GM21737 (cell line): ENCODE measurements at regions not wholly inside any gene's neighbourhood (a gene's known extent, or its start where the extent isn't known, plus 50 kb on each side); places are given as distances from the start of the nearest gene placed in this dataset.

Experiments
- ATAC-seq: cut with Tn5 transposase; IDR thresholded peaks from one replicate; pipeline ENCODE4 v1.9.1; 2021; ENCODE audit warnings: mild to moderate bottlenecking, moderate library complexity; ENCODE audit not compliant: unreplicated experiment

DNA sequence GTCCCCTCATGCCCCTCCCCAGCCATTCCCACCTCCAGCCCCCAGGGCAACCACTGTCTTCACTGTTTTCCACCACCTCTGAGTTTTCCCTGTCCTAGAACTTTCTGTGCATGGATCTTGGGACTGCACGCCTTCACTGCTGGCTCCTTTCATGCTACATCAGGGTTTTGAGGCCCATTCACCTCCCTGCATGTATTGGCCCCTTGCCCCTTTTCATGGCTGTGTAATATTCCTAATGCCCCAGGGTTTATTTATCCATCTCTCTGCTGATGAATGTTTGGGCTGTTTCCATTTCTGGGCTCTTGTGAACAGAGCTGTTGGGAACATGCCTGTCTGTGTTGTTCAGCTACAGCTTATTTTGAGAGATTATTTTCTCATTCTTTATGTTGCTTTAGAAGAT, 205.0 kb downstream of the RBFOX3 start:
- no peak for ATAC-seq

DNA sequence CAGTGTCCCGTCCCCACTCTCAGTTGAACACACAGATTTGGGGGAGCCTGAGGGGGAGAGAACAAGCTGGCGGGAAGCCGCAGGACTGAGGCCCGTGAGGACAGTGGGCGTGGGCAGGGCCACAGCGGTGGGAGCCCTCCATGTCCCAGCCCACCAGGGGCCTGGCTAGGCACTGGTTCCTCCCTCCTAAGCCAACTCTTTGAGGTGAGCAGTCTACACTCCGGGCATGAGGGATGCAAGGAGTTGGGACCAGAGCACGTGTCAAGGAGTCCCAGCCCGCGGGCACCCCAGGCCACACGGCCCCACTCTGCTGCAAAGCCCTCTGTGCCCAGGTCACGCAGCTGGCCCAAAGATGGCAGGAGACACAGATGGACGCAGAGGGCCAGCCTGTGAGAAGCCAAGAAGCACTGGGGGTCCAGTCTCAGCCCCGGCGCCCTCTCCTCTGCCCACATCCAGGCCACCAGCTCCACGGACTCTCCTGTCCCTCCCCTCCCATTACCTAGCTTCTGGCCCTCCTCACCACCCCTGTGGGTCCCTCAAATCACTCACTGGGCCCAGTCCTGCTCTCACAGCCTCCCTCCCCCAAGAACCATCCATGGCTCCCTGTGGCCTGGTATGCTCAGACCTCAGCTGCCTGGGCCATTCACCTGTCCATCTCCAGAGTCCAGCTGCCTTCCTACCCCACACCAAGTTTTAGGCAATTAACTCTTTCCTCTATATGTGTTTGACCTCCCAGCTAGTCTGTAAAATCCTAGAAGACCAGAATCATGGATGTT, 206.5 kb downstream of the RBFOX3 start:
- ATAC-seq, result no peak

- no peak for ATAC-seq
Observed at GRCh38 chr17:79401704-79402674, 208.9 kb downstream of the RBFOX3 start.

DNA sequence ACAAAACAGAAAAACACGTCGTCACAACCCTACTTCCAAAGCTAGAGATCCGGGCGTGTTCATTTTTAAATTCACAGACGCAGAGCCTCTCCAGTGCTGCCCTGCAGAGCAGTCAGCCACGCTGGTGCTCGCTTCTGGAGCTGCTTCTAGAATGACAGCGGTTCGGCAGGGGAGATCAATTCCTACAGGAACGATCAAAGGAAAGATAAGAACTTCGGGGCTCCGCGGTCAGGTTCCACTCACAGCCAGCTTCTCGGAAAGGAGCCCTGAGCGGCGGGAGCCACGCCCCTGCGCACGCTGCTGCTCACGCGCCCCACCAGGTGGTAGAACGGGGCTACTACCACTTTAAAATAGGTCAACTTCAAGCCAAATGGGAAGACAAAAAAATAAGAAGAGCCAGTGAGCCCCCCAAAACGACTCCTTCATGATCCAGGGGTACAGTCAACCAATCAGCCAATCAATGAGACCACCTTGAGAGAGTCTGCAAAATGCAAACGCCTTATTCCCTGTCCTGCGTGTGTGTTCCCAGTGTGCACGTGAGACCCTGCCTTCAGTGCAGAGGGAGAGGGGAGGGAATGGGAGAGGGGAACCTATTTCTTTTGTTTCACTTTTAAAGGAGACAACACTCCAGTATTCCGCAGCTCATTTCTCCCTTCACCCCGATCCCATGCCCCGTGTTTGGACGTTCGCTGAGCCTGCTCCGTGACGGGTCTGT, 209.7 kb downstream of the RBFOX3 start:
- no peak for ATAC-seq

GRCh38 chr17:79399610-79400144, 211.2 kb downstream of the RBFOX3 start:
- no peak for ATAC-seq

DNA sequence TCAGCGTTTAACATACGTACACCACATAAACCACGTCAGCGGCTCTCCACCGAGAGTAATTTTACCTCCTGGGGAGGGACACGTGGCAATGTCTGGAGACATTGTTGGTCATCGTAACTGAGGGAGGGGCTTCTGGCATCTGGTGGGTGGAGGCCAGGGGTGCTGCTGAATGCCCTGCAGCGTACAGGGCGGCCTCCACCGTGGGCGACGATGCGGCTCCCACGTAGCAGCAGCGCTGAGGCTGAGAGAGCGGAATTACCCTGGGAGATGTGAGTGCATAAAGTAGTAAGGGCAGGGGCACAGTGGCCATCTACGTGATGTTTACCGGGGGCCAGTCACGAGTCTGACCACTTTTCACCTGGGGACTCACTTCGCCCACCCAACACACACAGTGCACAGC, 212.4 kb downstream of the RBFOX3 start:
- no peak for ATAC-seq

- no peak for ATAC-seq
Observed at GRCh38 chr17:79396696-79397095, 214.2 kb downstream of the RBFOX3 start.

GRCh38 chr17:79395545-79395944, 215.3 kb downstream of the RBFOX3 start:
- no peak for ATAC-seq

DNA sequence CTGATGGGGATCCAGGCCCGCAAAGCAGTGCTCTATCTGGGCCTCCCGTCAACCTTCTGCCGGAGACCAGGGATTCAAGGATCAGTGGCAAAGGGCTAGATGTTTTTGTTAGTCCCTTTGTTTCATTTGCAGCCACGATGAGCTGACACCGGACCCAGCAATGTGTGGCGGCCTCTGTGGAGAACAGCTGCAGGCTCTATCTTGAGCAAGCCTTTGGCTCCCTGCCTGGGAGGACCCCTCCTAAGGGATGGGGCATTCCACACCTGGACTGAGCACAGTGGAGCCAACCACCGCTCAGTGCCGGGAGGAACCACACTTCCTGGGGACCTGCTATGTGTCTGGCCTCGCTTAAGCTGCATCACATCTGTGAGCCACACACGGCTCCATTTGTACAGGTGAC, 215.8 kb downstream of the RBFOX3 start:
- no peak for ATAC-seq

DNA sequence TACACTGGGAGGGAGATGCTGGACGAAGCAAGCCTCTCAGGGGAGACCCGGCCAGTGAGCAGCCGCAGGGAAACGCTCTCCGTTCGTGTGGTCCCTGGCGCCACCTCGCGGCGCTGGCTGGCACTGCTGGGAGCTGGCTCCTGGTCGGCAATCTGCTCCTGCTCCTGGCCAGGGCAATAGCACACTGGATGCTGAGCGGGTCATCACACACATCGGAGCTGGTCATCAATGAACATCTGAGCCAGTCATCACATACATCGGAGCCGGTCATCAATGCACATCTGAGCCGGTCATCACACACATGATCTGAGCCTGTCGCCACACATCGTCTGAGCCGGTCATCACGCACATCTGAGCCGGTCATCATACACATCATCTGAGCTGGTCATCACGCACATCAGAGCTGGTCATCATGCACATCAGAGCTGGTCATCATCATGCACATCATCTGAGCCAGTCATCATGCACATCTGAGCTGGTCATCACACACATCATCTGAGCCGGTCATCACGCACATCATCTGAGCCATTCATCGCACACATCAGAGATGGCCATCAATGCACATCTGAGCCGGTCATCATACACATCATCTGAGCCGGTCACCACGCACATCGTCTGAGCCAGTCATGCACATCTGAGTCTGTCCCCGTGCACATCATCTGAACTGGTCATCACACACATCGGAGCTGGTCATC, 217.3 kb downstream of the RBFOX3 start:
- ATAC-seq, result no peak

DNA sequence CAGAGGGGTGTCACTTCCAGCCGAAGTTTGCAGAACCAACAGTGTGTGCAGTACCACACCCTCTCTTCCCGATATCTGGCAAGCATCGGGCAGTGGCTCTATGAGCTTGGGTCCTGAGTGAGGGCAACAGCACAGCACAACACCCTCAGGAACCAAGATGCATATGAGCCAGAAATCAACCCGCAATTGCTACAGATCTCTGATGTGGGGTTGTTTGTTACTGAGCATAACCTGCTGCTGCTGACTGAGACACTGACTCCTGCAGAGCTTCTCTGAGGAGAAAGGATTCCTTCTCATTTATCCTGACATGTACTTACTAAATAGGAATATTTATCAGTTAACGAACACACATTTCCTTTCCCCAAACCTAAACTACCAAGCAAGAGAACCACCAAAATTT, 218.3 kb downstream of the RBFOX3 start:
- no peak for ATAC-seq

DNA sequence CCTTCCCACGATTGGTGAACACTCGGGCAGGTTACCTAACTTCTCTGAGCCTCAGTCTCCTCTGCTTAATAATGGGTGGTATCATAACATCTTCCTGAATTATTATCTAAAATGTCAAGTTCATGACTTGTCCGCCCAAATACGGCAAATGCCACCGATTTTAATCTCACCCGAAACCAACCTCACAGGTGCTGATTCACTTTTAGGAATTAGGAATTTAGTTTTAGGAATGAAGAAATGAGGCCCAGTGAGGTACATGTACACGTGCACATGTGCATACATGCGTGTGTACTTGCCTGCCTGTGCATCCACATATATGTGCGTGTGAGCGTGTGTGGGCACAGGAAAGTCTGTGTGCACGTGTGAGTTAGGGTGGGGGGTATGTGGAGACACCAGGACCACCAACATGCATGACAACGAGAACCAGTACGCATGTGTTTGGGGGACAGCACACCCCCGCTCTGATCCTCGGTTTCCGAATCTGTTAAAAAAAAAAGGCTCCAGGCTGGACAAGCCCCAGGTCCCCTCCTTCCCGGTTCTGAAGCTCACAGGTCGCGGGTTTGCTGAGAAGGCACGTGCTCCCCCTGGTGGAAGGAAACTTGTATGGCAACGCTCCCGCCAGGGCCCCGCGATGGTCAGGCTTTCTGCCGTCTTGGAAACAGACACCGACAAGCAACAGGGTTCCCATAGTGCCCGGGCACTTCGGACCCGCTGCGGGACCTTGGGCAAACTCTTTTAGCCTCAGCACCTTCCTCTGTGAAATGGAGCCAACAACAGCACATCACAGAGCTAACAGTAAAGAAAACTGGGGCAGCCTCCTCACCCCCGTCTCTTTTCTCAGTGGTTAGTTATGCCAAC, 219.2 kb downstream of the RBFOX3 start:
- ATAC-seq, result no peak

DNA sequence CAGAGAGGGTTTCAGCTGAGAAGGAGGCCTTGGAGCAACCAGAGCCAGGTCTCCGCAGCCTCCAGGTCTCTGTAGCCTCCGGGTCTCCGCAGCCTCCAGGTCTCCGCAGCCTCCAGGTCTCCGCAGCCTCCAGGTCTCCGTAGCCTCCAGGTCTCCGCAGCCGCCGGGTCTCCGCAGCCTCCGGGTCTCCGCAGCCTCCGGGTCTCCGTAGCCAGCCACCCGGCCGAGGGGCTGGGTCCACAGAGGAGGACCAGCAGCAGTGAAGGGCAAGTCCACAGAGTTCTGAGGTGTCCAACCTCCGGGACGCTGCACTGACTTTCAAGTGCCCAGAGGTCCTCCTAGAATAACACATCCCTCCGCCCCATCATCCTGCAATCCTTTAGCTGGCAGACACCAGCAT, 221.0 kb downstream of the RBFOX3 start:
- no peak for ATAC-seq

DNA sequence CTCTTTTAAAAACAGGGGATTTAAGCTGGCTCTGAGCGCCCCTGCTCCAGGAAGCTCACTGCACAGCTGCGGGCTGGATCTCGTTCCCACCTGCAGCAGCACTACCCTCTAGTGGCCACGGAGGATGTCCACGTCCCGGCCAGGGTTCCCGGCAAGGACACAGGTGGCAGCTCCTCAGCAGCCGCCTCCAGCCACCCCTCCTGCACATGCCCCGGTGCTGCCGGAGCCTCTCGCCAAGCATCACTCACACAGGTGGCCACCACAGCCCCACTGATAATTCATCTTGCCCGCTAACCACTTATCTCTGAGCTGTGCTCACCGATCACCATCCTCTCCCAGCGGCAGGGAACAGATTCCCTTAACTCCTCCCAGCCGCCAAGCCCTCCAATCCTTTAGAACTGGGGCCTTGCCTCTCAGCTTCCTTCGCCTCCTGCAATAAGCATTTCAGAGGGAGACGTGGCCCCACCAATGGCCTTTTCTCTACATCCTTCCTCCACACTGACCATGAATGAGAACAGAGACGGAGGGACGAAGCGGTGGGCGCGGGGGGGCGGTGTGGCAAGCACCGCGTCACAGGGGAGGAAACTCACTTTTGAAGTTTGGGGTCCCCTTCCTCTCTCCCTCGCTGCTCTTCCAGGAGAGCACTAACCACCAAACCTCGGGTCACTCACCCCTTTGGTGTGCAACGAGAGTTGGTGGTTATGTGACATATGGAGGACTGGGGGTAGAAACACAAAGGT, 222.1 kb downstream of the RBFOX3 start:
- no peak for ATAC-seq

DNA sequence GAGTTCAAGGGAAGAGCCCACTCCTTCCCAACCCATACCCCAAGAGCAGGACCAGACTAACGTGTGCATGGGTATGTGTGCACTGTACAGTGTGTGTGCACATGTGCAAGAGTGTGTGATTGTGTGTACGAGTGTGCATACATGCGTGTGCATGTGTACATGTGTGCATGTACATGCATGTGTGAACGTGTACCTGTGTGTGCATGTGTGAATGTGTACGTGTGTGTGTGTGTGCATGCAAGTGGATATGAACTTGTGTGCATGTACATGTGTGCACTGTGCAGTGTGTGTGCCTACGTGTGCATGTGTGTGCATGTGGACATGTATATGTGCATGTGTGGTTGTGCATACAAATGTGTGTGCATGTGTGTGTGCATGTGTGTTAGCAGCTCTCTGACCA, 223.1 kb downstream of the RBFOX3 start:
- ATAC-seq, result no peak

- no peak for ATAC-seq
Observed at GRCh38 chr17:79385962-79386563, 224.8 kb downstream of the RBFOX3 start.

DNA sequence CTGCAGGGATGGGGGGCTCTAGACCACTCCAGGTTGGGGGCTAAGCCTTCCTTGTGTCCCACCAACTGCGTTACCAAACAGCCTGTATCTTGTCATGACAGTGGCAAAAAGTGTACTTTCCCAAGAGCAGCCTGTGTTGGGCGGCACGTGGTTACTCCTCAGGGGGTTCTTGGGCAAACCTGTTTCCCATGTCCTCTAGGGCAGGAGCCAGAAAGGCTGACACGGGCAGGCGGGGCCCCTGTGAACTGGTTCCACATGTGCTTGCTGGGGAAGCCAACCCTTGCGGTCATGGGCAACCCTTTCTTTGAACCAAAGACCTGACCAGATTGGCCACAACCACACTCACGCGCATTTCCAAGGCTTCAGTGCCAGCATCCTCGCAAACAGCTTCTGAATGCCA, 228.5 kb downstream of the RBFOX3 start:
- ATAC-seq, result no peak

GRCh38 chr17:79379700-79380445, 231.0 kb downstream of the RBFOX3 start:
- ATAC-seq, result no peak
